ENCODE measurements at regions not wholly inside any gene's neighbourhood (a gene's known extent, or its start where the extent isn't known, plus 50 kb on each side); places are given as distances from the start of the nearest gene placed in this dataset.

DNA sequence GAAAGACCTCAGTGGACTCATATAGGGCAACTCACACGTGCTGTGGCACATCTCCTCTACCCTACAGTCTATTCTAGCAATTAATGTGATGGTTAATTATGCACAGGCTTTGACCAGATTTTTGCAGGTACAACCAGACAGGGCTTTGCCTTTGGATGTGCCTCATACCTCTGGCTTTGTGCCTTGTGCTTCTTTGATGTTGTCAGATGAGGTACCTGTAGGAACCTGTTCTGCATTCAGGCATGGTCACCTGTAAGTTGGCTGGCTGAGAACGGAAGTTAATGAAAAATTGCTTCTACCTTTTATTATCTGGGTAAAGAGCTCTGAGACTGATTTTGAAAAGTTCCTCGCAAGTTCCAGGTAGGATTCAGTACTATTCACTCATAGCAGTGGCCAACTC, 462.9 kb upstream of the ZFHX3 start:
- Histone ChIP-seq H3K27me3 (no peaks in the 10 kb centered on the region), H3K4me1 (ENCODE audit: control insufficient read depth in 1 of 2, insufficient read depth in 1 of 2, low read depth in 1 of 2, low read length in 1 of 2) (no peaks in the 10 kb centered on the region), H3K9me3 (no peaks in the 10 kb centered on the region), H3K27ac (no peak overlapping the region), H3K4me3 (ENCODE audit: low read depth in 1 of 2, low read length in 1 of 2) (no peak overlapping the region), H3K36me3 (no peaks in the 10 kb centered on the region)
- TF ChIP-seq, protein P1, sequence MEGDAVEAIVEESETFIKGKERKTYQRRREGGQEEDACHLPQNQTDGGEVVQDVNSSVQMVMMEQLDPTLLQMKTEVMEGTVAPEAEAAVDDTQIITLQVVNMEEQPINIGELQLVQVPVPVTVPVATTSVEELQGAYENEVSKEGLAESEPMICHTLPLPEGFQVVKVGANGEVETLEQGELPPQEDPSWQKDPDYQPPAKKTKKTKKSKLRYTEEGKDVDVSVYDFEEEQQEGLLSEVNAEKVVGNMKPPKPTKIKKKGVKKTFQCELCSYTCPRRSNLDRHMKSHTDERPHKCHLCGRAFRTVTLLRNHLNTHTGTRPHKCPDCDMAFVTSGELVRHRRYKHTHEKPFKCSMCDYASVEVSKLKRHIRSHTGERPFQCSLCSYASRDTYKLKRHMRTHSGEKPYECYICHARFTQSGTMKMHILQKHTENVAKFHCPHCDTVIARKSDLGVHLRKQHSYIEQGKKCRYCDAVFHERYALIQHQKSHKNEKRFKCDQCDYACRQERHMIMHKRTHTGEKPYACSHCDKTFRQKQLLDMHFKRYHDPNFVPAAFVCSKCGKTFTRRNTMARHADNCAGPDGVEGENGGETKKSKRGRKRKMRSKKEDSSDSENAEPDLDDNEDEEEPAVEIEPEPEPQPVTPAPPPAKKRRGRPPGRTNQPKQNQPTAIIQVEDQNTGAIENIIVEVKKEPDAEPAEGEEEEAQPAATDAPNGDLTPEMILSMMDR (IDR thresholded peaks at IDR 0.05) = no peak

DNA sequence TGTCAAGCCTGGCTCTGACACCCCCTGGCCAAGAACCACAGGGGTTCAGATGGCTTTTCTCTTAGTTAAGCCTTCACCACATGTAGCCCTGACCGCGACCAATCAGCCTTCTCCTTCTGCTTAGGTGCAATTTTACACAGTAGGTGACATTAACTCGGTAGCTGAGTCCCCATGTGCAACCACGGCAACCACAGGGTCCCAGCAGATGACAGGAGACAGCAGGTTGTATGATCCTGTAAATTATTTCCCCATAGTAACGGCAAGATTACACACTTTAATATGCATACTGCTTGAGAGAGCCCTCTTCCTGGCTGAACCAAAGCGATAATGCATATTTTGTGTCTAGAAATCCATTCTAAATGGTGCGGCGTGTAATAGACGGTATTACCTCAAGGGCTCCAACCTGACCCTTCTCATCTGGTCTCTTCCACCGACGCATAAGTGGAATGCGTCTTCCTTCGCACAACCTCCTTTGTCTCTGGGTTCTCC, 458.7 kb upstream of the ZFHX3 start:
- TF ChIP-seq, protein P1 (IDR thresholded peaks at IDR 0.05) = no peak
- Histone ChIP-seq H3K27ac (no peak overlapping the region), H3K9me3 (no peaks in the 10 kb centered on the region), H3K36me3 (no peaks in the 10 kb centered on the region), H3K4me1 (ENCODE audit: control insufficient read depth in 1 of 2, insufficient read depth in 1 of 2, low read depth in 1 of 2, low read length in 1 of 2) (no peaks in the 10 kb centered on the region), H3K27me3 (no peaks in the 10 kb centered on the region), H3K4me3 (ENCODE audit: low read depth in 1 of 2, low read length in 1 of 2) (no peak overlapping the region)

DNA sequence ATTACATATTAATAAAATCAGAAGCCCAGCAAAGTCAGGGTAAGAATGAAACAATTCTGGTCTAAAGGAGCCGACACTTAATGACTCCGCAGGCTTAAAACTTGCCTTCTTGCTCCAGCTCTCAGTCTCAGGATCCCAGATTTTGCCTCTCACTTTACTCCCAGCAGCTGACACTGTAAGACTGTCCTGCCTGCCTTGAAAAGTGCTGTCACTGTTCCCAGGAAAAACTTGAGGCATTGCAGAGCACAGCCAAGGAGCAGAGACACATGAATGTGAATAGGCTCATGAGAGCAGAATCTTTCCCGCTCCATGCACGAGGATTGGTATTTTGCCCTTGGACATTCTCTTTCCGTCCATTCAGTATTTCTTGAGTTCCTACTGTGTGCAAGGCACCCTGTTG, 457.6 kb upstream of the ZFHX3 start:
- Histone ChIP-seq H3K27me3 (no peaks in the 10 kb centered on the region), H3K4me3 (ENCODE audit: low read depth in 1 of 2, low read length in 1 of 2) (no peak overlapping the region), H3K4me1 (ENCODE audit: control insufficient read depth in 1 of 2, insufficient read depth in 1 of 2, low read depth in 1 of 2, low read length in 1 of 2) (no peaks in the 10 kb centered on the region), H3K9me3 (no peaks in the 10 kb centered on the region), H3K27ac (no peak overlapping the region), H3K36me3 (no peaks in the 10 kb centered on the region)
- TF ChIP-seq, protein P1 (IDR thresholded peaks at IDR 0.05) = no peak

DNA sequence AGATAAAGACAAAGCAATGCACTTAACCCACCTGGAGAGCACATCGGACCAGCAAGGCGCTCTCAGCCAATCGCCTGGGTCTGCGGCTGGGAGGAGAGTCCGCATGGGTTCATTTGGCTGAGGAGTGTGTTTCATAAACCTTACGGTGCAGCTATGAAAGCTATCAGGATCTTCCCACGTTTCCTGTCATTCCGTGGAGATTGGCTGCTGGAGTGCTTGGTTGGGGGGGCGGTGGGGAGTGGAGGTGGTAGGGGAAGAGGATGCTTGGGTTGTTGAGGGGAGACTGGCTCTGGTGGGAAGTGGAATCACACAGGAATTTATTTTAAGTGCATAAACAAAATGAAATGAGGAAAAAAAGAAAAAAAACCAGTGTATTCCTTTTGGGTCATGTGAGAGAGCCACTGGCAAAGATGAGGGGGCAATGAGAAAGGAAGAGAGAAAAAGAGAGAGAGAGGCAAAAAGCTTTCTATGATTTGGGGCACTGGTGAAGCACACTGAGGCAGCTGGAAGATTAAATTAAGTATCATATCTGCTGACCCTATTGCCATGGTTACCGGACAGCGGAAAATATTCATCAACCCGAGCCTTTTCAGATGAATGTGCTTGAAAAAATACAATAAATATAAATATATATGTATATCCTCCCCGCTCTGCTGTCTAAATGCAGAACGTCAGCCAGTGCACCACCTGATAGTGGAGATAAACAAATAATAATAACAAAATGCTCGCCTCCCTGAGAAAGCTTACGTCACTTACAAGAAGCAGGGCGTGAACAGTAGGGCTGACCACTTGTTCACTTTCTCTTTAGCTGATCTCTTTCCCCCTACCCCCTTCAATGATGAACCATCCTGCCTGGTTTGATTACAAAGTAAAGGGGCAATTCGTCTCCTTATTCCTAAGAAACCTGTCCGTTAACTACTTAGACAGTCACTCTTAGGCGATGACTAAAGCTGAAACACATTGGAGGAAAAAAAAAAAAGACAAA, 457.0 kb upstream of the ZFHX3 start:
- Histone ChIP-seq H3K4me1 (ENCODE audit: control insufficient read depth in 1 of 2, insufficient read depth in 1 of 2, low read depth in 1 of 2, low read length in 1 of 2) (no peaks in the 10 kb centered on the region), H3K27me3 (no peaks in the 10 kb centered on the region), H3K9me3 (no peaks in the 10 kb centered on the region), H3K36me3 (no peaks in the 10 kb centered on the region), H3K27ac (no peak overlapping the region), H3K4me3 (ENCODE audit: low read depth in 1 of 2, low read length in 1 of 2) (no peak overlapping the region)
- TF ChIP-seq, protein P1 (IDR thresholded peaks at IDR 0.05) = no peak

DNA sequence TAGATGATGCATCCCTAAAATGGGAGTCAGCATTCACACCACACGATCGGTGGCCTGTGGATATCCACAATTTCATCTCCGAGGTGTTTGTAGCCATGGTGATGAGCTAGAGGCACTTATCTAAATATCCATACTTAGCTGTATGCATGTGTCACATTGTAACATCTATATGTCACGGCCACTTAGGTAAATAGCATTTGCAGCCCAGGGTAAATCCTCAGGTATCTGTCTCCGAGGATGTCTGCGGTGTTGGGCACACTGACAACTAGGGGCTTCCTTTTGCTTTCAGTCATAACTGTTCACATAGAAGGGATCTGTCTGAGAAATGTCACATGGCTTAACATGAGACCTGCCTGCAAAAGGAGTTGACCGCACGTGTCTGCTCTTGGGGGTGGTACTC, 455.2 kb upstream of the ZFHX3 start:
- TF ChIP-seq, protein P1 (IDR thresholded peaks at IDR 0.05) = no peak
- no peaks in the 10 kb centered on the region for H3K9me3 ChIP-seq
- H3K4me1 ChIP-seq (ENCODE audit: control insufficient read depth in 1 of 2, insufficient read depth in 1 of 2, low read depth in 1 of 2, low read length in 1 of 2) = no peaks in the 10 kb centered on the region
- no peaks in the 10 kb centered on the region for H3K27me3 ChIP-seq
- H3K27ac ChIP-seq = no peak overlapping the region
- no peak overlapping the region for H3K4me3 ChIP-seq (ENCODE audit: low read depth in 1 of 2, low read length in 1 of 2)
- H3K36me3 ChIP-seq = no peaks in the 10 kb centered on the region

Data from neutrophil (primary cell).